HG03354 (cell line): ENCODE measurements at regions not wholly inside any gene's neighbourhood (a gene's known extent, or its start where the extent isn't known, plus 50 kb on each side); places are given as distances from the start of the nearest gene placed in this dataset.

Source experiments
- ATAC-seq: cut with Tn5 transposase; IDR thresholded peaks from one replicate; pipeline ENCODE4 v1.9.1; 2021; ENCODE audit warnings: mild to moderate bottlenecking; ENCODE audit not compliant: unreplicated experiment, poor library complexity, severe bottlenecking

GRCh38 chr15:46556559-46557379 lies 921.9 kb downstream of the SQOR start:
- ATAC-seq: no peak

GRCh38 chr15:46567968-46568367 lies 933.1 kb downstream of the SQOR start:
- ATAC-seq: no peak

GRCh38 chr15:46569781-46570180 lies 935.0 kb downstream of the SQOR start:
- ATAC-seq: no peak

- ATAC-seq: no peak
These were observed 942.0 kb downstream of the SQOR start for GRCh38 chr15:46576646-46577395.

- no peak for ATAC-seq
These were observed 942.9 kb downstream of the SQOR start for GRCh38 chr15:46577767-46578166.

- ATAC-seq: no peak
These were observed 945.7 kb downstream of the SQOR start for GRCh38 chr15:46580487-46580886.

GRCh38 chr15:46580924-46581323 lies 946.1 kb downstream of the SQOR start:
- ATAC-seq: no peak

GRCh38 chr15:46589088-46589487 lies 954.3 kb downstream of the SQOR start:
- ATAC-seq: no peak

- ATAC-seq: no peak
These were observed 956.6 kb downstream of the SQOR start for GRCh38 chr15:46591462-46591861.

- no peak for ATAC-seq
These were observed 960.2 kb downstream of the SQOR start for GRCh38 chr15:46595016-46595415.

GRCh38 chr15:46607077-46607476 lies 972.2 kb downstream of the SQOR start:
- no peak for ATAC-seq

- ATAC-seq: no peak
These were observed 981.2 kb downstream of the SQOR start for GRCh38 chr15:46616033-46616432.

GRCh38 chr15:46617507-46617906 lies 982.7 kb downstream of the SQOR start:
- no peak for ATAC-seq

- ATAC-seq: no peak
These were observed 984.2 kb downstream of the SQOR start for GRCh38 chr15:46618984-46619383.

- no peak for ATAC-seq
These were observed 985.7 kb downstream of the SQOR start for GRCh38 chr15:46620392-46621013.

- no peak for ATAC-seq
These were observed 988.0 kb downstream of the SQOR start for GRCh38 chr15:46622851-46623250.

GRCh38 chr15:46636206-46636605 lies 1001.4 kb downstream of the SQOR start:
- ATAC-seq: no peak

GRCh38 chr15:46644501-46645481 lies 1010.0 kb downstream of the SQOR start:
- ATAC-seq: no peak

- no peak for ATAC-seq
These were observed 1011.7 kb downstream of the SQOR start for GRCh38 chr15:46646490-46646889.

- ATAC-seq: no peak
These were observed 1012.2 kb downstream of the SQOR start for GRCh38 chr15:46647046-46647445.
